GM12878 (cell line): ENCODE measurements at regions not wholly inside any gene's neighbourhood (a gene's known extent, or its start where the extent isn't known, plus 50 kb on each side); places are given as distances from the start of the nearest gene placed in this dataset.

Experiments
- ATAC-seq: fragments of 200-7000 bp; cut with Tn5 transposase; 3 replicates; pipeline ENCODE4 v1.9.1; 2020; ENCODE audit warnings: mild to moderate bottlenecking, moderate library complexity
- BruUV-seq: library from RNA; stranded (reverse); fragments of 400-500 nt; replicated peaks from 2 replicates; lab custom pipeline; 2021; lab: Mats Ljungman, UMichigan
- CTCF ChIA-PET: fragments of 300-600 bp; sonication (Branson Sonifier 250); formaldehyde crosslinking; extraction: SDS; loops from one replicate; lab custom pipeline; 2021; ENCODE audit warnings: inconsistent platforms; lab: Yijun Ruan, JAX
- POLR2A ChIA-PET: fragments of 350-600 bp; formaldehyde crosslinking; extraction: SDS; loops from one replicate; lab custom pipeline; 2021; ENCODE audit warnings: inconsistent platforms; lab: Charles Lee
- RAD21 ChIA-PET: fragments of 300-600 bp; sonication (Branson Sonifier 250); formaldehyde crosslinking; loops from one replicate; lab custom pipeline; 2023; ENCODE audit warnings: antibody characterized with exemption; ENCODE audit not compliant: unreplicated experiment; lab: Charles Lee
- SMC1A ChIA-PET: fragments of 300-600 bp; sonication (Branson Sonifier 250); formaldehyde crosslinking; loops from one replicate; lab custom pipeline; 2023; ENCODE audit not compliant: unreplicated experiment, uncharacterized antibody; lab: Charles Lee
- DNase-seq: peaks from one replicate; pipeline ENCODE4 v3.0.0-alpha.2; 2011; ENCODE audit warnings: low read depth, low spot score
- FAIRE-seq: peaks from 3 replicates; lab custom pipeline; 2011; peaks lifted over from hg19 to GRCh38; lab: Jason Lieb, UNC
- H2AFZ ChIP-seq: 2 replicates; pipeline ENCODE4 v1.6.0; 2011; ENCODE audit warnings: low read depth, low read length, control low read depth; ENCODE audit not compliant: control insufficient read depth
- H3K27ac ChIP-seq: 2 replicates; pipeline ENCODE4 v1.5.1; 2011; ENCODE audit warnings: control low read depth; ENCODE audit not compliant: control insufficient read depth, insufficient read depth
- H3K27me3 ChIP-seq, 2 experiments: replicated peaks in 1 of 2; 2 replicates each; pipeline versions ENCODE4 v1.6.0 to v1.6.1; 2011; ENCODE audit warnings: low read length in 1 of 2; ENCODE audit not compliant: control insufficient read depth in 2 of 2, insufficient read depth in 2 of 2
- H3K36me3 ChIP-seq, 2 experiments: 2 replicates each; pipeline ENCODE4 v1.5.1; 2011; ENCODE audit warnings: low read length in 1 of 2; ENCODE audit not compliant: control insufficient read depth in 2 of 2, insufficient read depth in 2 of 2
- H3K4me1 ChIP-seq: 2 replicates; pipeline ENCODE4 v1.6.1; 2011; ENCODE audit warnings: mild to moderate bottlenecking, low read length, moderate library complexity, mixed read lengths; ENCODE audit not compliant: control insufficient read depth, insufficient read depth
- H3K4me2 ChIP-seq: 2 replicates; pipeline ENCODE4 v1.6.0; 2011; ENCODE audit warnings: control low read depth; ENCODE audit not compliant: control insufficient read depth, insufficient read depth
- H3K4me3 ChIP-seq: fragments of 200-600 bp; sonication (generic); 2 replicates; pipeline ENCODE4 v1.5.1; 2016
- H3K79me2 ChIP-seq: 2 replicates; pipeline ENCODE4 v1.6.0; 2011; ENCODE audit warnings: low read length; ENCODE audit not compliant: control insufficient read depth, insufficient read depth
- H3K9ac ChIP-seq: 2 replicates; pipeline ENCODE4 v1.8.0; 2011; ENCODE audit warnings: low read length, control low read depth, mixed read lengths; ENCODE audit not compliant: control insufficient read depth, insufficient read depth
- H3K9me3 ChIP-seq: replicated peaks from 3 replicates; pipeline ENCODE4 v1.5.1; 2011; ENCODE audit warnings: mild to moderate bottlenecking, low read length; ENCODE audit not compliant: control insufficient read depth, insufficient read depth
- H4K20me1 ChIP-seq: 2 replicates; pipeline ENCODE4 v1.6.0; 2011; ENCODE audit not compliant: control insufficient read depth, insufficient read depth
- ATF3 ChIP-seq: IDR thresholded peaks from 2 replicates; pipeline ENCODE4 v1.6.1; 2011; ENCODE audit warnings: low read depth, mild to moderate bottlenecking, low read length, moderate library complexity, borderline replicate concordance; ENCODE audit errors: extremely low read depth
- CTCF ChIP-seq, 3 experiments: IDR thresholded peaks in 2 of 3; conservative IDR thresholded peaks in 1 of 3; 2 replicates each; pipeline ENCODE4 v1.5.1; 2011; ENCODE audit warnings: low read depth in 3 of 3, low read length in 3 of 3, mild to moderate bottlenecking in 3 of 3, control low read depth in 2 of 3, moderate library complexity in 2 of 3, inconsistent platforms in 1 of 3, mixed read lengths in 1 of 3; ENCODE audit not compliant: control insufficient read depth in 2 of 3, insufficient read depth in 1 of 3; ENCODE audit errors: extremely low read depth in 1 of 3
- HDGF ChIP-seq: fragments of 450-650 bp; IDR thresholded peaks from 2 replicates; pipeline ENCODE4 v1.6.1; 2016; ENCODE audit warnings: antibody characterized with exemption
- JUND ChIP-seq: IDR thresholded peaks from 2 replicates; pipeline ENCODE4 v1.6.1; 2012; ENCODE audit warnings: low read depth, mild to moderate bottlenecking, low read length, improper control_type of control experiment, moderate library complexity
- MTA3 ChIP-seq: IDR thresholded peaks from 2 replicates; pipeline ENCODE4 v1.6.1; 2012; ENCODE audit warnings: low read length, inconsistent platforms, borderline replicate concordance
- NFXL1 ChIP-seq: fragments of 450-650 bp; IDR thresholded peaks from 2 replicates; pipeline ENCODE4 v1.6.1; 2017; ENCODE audit warnings: antibody characterized with exemption, mild to moderate bottlenecking, borderline replicate concordance
- SRF ChIP-seq, 2 experiments: IDR thresholded peaks; 2 replicates each; pipeline ENCODE4 v1.6.1; 2011; ENCODE audit warnings: low read depth in 2 of 2, low read length in 2 of 2, mild to moderate bottlenecking in 1 of 2, moderate library complexity in 1 of 2
- ZNF274 ChIP-seq: IDR thresholded peaks from one replicate; pipeline ENCODE4 v1.8.0; 2011; ENCODE audit not compliant: insufficient read length, insufficient read depth
- WGBS: methylation state at CpG from one replicate; pipeline ENCODE4 v1.1.6; 2016; ENCODE audit warnings: low lambda C conversion rate; ENCODE audit not compliant: insufficient replicate concordance, insufficient coverage; ENCODE audit errors: missing lambda C conversion rate; 5-methylcytosine and 5-hydroxymethylcytosine counted together
- in situ Hi-C: fragments of 300-500 bp; cut with MboI; formaldehyde crosslinking; loops from 9 replicates; pipeline ENCODE4 v1.14.3; 2018; ENCODE audit warnings: mixed read lengths
- intact Hi-C: fragments of 100-400 bp; cut with micrococcal nuclease; formaldehyde crosslinking; loops from one replicate; pipeline ENCODE4 v1.14.2; 2022; ENCODE audit not compliant: unreplicated experiment

- Histone ChIP-seq H3K4me3 (no peak overlapping the region), H3K4me1 (no peaks in the 10 kb centered on the region), H2AFZ (no peak overlapping the region), H4K20me1 (no peaks in the 10 kb centered on the region), H3K4me2 (no peak overlapping the region), H3K36me3 (no peaks in the 10 kb centered on the region), H3K27ac (no peak overlapping the region), H3K27me3 (no peaks in the 10 kb centered on the region), H3K79me2 (no peaks in the 10 kb centered on the region), H3K9ac (no peak overlapping the region), H3K9me3 (no peaks in the 10 kb centered on the region; the same call in 2 of the 3 replicates)
- TF ChIP-seq JUND = no peak
- RAD21 ChIA-PET = no interaction called here
- POLR2A ChIA-PET = no interaction called here
- in situ Hi-C loops = no loop called here
- WGBS = 24% methylated on average over 18 of the region's 18 CpGs
- no peak for ATAC-seq
- DNase-seq = no peak
- no peak for FAIRE-seq
- SMC1A ChIA-PET = no interaction called here
- CTCF ChIA-PET = no interaction called here
- BruUV-seq = no TSS peak
- intact Hi-C loops = no loop called here
Measured at GRCh38 chr10:130484468-130485180, 348.4 kb downstream of the GLRX3 start.

GRCh38 chr10:130485236-130485957 lies 349.2 kb downstream of the GLRX3 start:
- DNase-seq (no peak), ATAC-seq (no peak), FAIRE-seq (no peak)
- H3K27ac ChIP-seq = no peak overlapping the region
- ChIA-PET RAD21 (no interaction called here), CTCF (no interaction called here), SMC1A (no interaction called here), POLR2A (no interaction called here)
- no peak overlapping the region for H2AFZ ChIP-seq
- no peak overlapping the region for H3K4me3 ChIP-seq
- no peaks in the 10 kb centered on the region for H3K4me1 ChIP-seq
- H3K9ac ChIP-seq = no peak overlapping the region
- 45% methylated on average over 26 of the region's 27 CpGs for WGBS
- BruUV-seq = no TSS peak
- in situ Hi-C loops (no loop called here), intact Hi-C loops (no loop called here)
- H3K27me3 ChIP-seq = no peaks in the 10 kb centered on the region
- H3K79me2 ChIP-seq = no peaks in the 10 kb centered on the region
- H3K4me2 ChIP-seq = no peak overlapping the region
- no peaks in the 10 kb centered on the region; the same call in 2 of the 3 replicates for H3K9me3 ChIP-seq
- no peaks in the 10 kb centered on the region for H3K36me3 ChIP-seq
- no peak for TF ChIP-seq HDGF
- no peak for TF ChIP-seq ZNF274
- TF ChIP-seq SRF (IDR thresholded peaks at IDR 0.05; ENCODE audit: low read depth in 2 of 2, low read length in 2 of 2) = no peak
- no peak for TF ChIP-seq MTA3
- TF ChIP-seq ATF3 = no peak
- TF ChIP-seq CTCF (IDR thresholded peaks at IDR 0.05 in 2 of 3, conservative IDR thresholded peaks at IDR 0.05 in 1 of 3; ENCODE audit: control insufficient read depth in 2 of 3, extremely low read depth in 1 of 3, insufficient read depth in 1 of 3, low read depth in 3 of 3, low read length in 3 of 3) = no peak
- no peak for TF ChIP-seq NFXL1
- H4K20me1 ChIP-seq = no peaks in the 10 kb centered on the region
